ENCODE measurements at regions not wholly inside any gene's neighbourhood (a gene's known extent, or its start where the extent isn't known, plus 50 kb on each side); places are given as distances from the start of the nearest gene placed in this dataset.
"Not testable (repeated sequence)": the region's sequence is repeated elsewhere in the genome, so short reads cannot be mapped to it uniquely, and the experiment has no call there.

- H3K4me3 ChIP-seq (ENCODE audit: low read depth, poor library complexity, severe bottlenecking); DNase-seq (ENCODE audit: low spot score in 2 of 2); intact Hi-C loops (cut with DNase I; ENCODE audit: low total_unique reads): not testable (repeated sequence)
- WGBS, 2 donors: 91 to 92% methylated on average over 3 of the region's 3 CpGs
Observed at GRCh38 chr17:43345515-43345914, 53.3 kb upstream of the ARL4D start.

GRCh38 chr17:43344685-43345084, 54.1 kb upstream of the ARL4D start:
- no peak overlapping the region for H3K4me3 ChIP-seq (ENCODE audit: low read depth, poor library complexity, severe bottlenecking)
- intact Hi-C loops (cut with DNase I; ENCODE audit: low total_unique reads): no loop called here
- no peak for DNase-seq (ENCODE audit: low spot score in 2 of 2)
- no peak for TF ChIP-seq POLR2A (IDR thresholded peaks at IDR 0.05)
- TF ChIP-seq, protein P1, sequence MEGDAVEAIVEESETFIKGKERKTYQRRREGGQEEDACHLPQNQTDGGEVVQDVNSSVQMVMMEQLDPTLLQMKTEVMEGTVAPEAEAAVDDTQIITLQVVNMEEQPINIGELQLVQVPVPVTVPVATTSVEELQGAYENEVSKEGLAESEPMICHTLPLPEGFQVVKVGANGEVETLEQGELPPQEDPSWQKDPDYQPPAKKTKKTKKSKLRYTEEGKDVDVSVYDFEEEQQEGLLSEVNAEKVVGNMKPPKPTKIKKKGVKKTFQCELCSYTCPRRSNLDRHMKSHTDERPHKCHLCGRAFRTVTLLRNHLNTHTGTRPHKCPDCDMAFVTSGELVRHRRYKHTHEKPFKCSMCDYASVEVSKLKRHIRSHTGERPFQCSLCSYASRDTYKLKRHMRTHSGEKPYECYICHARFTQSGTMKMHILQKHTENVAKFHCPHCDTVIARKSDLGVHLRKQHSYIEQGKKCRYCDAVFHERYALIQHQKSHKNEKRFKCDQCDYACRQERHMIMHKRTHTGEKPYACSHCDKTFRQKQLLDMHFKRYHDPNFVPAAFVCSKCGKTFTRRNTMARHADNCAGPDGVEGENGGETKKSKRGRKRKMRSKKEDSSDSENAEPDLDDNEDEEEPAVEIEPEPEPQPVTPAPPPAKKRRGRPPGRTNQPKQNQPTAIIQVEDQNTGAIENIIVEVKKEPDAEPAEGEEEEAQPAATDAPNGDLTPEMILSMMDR (IDR thresholded peaks at IDR 0.05): no peak
- 68 to 75% methylated on average over 6 of the region's 6 CpGs for WGBS, 2 donors

GRCh38 chr17:43342589-43342890, 56.3 kb upstream of the ARL4D start:
- intact Hi-C loops (cut with DNase I; ENCODE audit: low total_unique reads): no loop called here

GRCh38 chr17:43341715-43342588, 56.8 kb upstream of the ARL4D start:
- no peak for DNase-seq (ENCODE audit: low spot score in 2 of 2)
- intact Hi-C loops (cut with DNase I; ENCODE audit: low total_unique reads): no loop called here
- TF ChIP-seq POLR2A (IDR thresholded peaks at IDR 0.05): no peak
- TF ChIP-seq, protein P1 (IDR thresholded peaks at IDR 0.05): no peak
- 33 to 47% methylated on average over 7 of the region's 7 CpGs for WGBS, 2 donors
- no peak overlapping the region for H3K4me3 ChIP-seq (ENCODE audit: low read depth, poor library complexity, severe bottlenecking)

More at GRCh38 chr17:43342589-43342890, 56.3 kb upstream of the ARL4D start:
- no peak overlapping the region for H3K4me3 ChIP-seq (ENCODE audit: low read depth, poor library complexity, severe bottlenecking)
- DNase-seq (ENCODE audit: low spot score in 2 of 2): no peak
- 42 to 47% methylated on average over 5 of the region's 5 CpGs for WGBS, 2 donors
- TF ChIP-seq, protein P1 (IDR thresholded peaks at IDR 0.05): no peak
- TF ChIP-seq POLR2A (IDR thresholded peaks at IDR 0.05): no peak

- peak in 1 of 2 donors; percentile 93 for DNase-seq (ENCODE audit: low spot score in 2 of 2)
- 54 to 58% methylated on average over 11 of the region's 11 CpGs for WGBS, 2 donors
- TF ChIP-seq, protein P1 (IDR thresholded peaks at IDR 0.05): no peak
- intact Hi-C loops (cut with DNase I; ENCODE audit: low total_unique reads): no loop called here
- no peak overlapping the region for H3K4me3 ChIP-seq (ENCODE audit: low read depth, poor library complexity, severe bottlenecking)
Observed at GRCh38 chr17:43338886-43339516, 59.8 kb upstream of the ARL4D start.

GRCh38 chr17:43337684-43338428, 60.9 kb upstream of the ARL4D start:
- 75 to 76% methylated on average over 10 of the region's 10 CpGs for WGBS, 2 donors
- intact Hi-C loops (cut with DNase I; ENCODE audit: low total_unique reads): no loop called here
- TF ChIP-seq POLR2A (IDR thresholded peaks at IDR 0.05): no peak
- no peak overlapping the region for H3K4me3 ChIP-seq (ENCODE audit: low read depth, poor library complexity, severe bottlenecking)
- no peak for DNase-seq (ENCODE audit: low spot score in 2 of 2)

All from lower leg skin (tissue), 4 donors.